Loucy (cell line): ENCODE measurements at regions not wholly inside any gene's neighbourhood (a gene's known extent, or its start where the extent isn't known, plus 50 kb on each side); places are given as distances from the start of the nearest gene placed in this dataset.

Source experiments
- CTCF ChIP-seq: fragments of 200-600 bp; sonication (generic); conservative IDR thresholded peaks from 2 replicates; pipeline ENCODE4 v1.5.1; 2014; ENCODE audit warnings: mild to moderate bottlenecking, antibody characterized with exemption, low read length
- EZH2phosphoT487 ChIP-seq: fragments of 200-600 bp; IDR thresholded peaks from 2 replicates; pipeline ENCODE4 v1.6.1; 2018; ENCODE audit warnings: antibody characterized with exemption, mild to moderate bottlenecking, moderate library complexity, borderline replicate concordance

GRCh38 chr5:100311806-100312205 lies 223.4 kb upstream of the FAM174A start:
- TF ChIP-seq CTCF (peak; percentile 10; the same call in 1 of the 2 replicates), EZH2phosphoT487 (no peak)
